ENCODE measurements at regions not wholly inside any gene's neighbourhood (a gene's known extent, or its start where the extent isn't known, plus 50 kb on each side); places are given as distances from the start of the nearest gene placed in this dataset.

GRCh38 chr3:180131169-180131568, 94.4 kb upstream of the PEX5L start (continued):
- no peak for TF ChIP-seq JUND (CRISPR knock-in tag; IDR thresholded peaks at IDR 0.05)

DNA sequence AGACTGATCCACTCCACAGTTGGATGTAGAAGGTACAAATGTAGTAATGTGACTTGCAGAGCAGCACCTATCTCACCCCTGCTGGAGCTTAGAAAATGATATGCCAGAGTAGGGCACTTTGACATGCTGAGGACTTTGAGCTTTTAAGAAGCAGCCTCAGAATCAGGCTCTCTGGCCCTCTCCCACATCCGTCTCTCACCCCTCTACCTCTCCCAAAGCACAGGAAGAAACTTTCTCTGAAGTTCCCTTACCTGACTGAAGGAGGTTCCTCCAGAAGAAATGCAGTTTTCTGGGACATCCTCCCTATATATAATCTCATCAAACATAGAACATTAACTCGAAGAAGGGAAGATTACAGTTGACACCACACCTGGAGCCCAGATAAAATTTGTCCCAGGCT, 98.4 kb upstream of the PEX5L start:
- no peak for FAIRE-seq
- Histone ChIP-seq H2AFZ (ENCODE audit: low read length) (no peak overlapping the region), H3K27me3 (ENCODE audit: control insufficient read depth in 1 of 2, insufficient read depth in 2 of 2, low read length in 2 of 2) (no peaks in the 10 kb centered on the region), H3K9ac (ENCODE audit: insufficient read depth, low read depth, low read length) (no peak overlapping the region), H3K79me2 (ENCODE audit: insufficient read depth, low read length) (no peaks in the 10 kb centered on the region), H3K4me3 (replicated peaks in 1 of 3; ENCODE audit: insufficient read depth in 1 of 3, low read depth in 2 of 3, low read length in 3 of 3) (no peak overlapping the region), H3K4me2 (ENCODE audit: low read depth, low read length) (no peak overlapping the region), H4K20me1 (ENCODE audit: insufficient read depth, low read length) (no peaks in the 10 kb centered on the region), H3K4me1 (ENCODE audit: insufficient read depth, low read length) (no peaks in the 10 kb centered on the region), H3K27ac (ENCODE audit: extremely low read length, insufficient read depth, low read length) (no peak overlapping the region), H3K9me3 (ENCODE audit: low read length) (no peaks in the 10 kb centered on the region), H3K36me3 (replicated peaks in 1 of 2; ENCODE audit: control insufficient read depth in 1 of 2, insufficient read depth in 2 of 2, low read length in 2 of 2) (no peaks in the 10 kb centered on the region)
- TF ChIP-seq ATF6 (CRISPR knock-in tag; conservative IDR thresholded peaks at IDR 0.05) (no peak), RFX5 (IDR thresholded peaks at IDR 0.05; ENCODE audit: low read depth, low read length) (no peak), BRF2 (CRISPR knock-in tag; IDR thresholded peaks at IDR 0.05) (no peak), TEAD3 (CRISPR knock-in tag; optimal IDR thresholded peaks at IDR 0.05; ENCODE audit: borderline replicate concordance) (no peak)
- TF ChIP-seq, protein P1, sequence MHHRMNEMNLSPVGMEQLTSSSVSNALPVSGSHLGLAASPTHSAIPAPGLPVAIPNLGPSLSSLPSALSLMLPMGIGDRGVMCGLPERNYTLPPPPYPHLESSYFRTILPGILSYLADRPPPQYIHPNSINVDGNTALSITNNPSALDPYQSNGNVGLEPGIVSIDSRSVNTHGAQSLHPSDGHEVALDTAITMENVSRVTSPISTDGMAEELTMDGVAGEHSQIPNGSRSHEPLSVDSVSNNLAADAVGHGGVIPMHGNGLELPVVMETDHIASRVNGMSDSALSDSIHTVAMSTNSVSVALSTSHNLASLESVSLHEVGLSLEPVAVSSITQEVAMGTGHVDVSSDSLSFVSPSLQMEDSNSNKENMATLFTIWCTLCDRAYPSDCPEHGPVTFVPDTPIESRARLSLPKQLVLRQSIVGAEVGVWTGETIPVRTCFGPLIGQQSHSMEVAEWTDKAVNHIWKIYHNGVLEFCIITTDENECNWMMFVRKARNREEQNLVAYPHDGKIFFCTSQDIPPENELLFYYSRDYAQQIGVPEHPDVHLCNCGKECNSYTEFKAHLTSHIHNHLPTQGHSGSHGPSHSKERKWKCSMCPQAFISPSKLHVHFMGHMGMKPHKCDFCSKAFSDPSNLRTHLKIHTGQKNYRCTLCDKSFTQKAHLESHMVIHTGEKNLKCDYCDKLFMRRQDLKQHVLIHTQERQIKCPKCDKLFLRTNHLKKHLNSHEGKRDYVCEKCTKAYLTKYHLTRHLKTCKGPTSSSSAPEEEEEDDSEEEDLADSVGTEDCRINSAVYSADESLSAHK (CRISPR knock-in tag; IDR thresholded peaks at IDR 0.05; ENCODE audit: borderline replicate concordance), result no peak
- ChIA-PET POLR2A (no interaction called here), CTCF (ENCODE audit: low intra/inter-chr PET ratio, low total read pairs) (no interaction called here)
- no peak for DNase-seq (ENCODE audit: low spot score)
- BruUV-seq (replicated peaks), result no TSS peak
- intact Hi-C loops (cut with micrococcal nuclease; ENCODE audit: unreplicated experiment) (no loop called here), in situ Hi-C loops (cut with HindIII; ENCODE audit: extremely low pct_ligation_motif_present, low pct_unique_long_range_greater_than_20kb) (no loop called here)
- ATAC-seq, result no peak
- 0% methylated on average over 2 of the region's 2 CpGs for WGBS (ENCODE audit: low lambda C conversion rate)
